WI38 (cell line): ENCODE measurements at regions not wholly inside any gene's neighbourhood (a gene's known extent, or its start where the extent isn't known, plus 50 kb on each side); places are given as distances from the start of the nearest gene placed in this dataset.
A peak's percentile ranks its signal among the peaks of the same experiment; 100 is the strongest.

Experiments
- H3K4me3 ChIP-seq: 2 replicates; pipeline ENCODE4 v1.5.1; 2011; ENCODE audit warnings: low read depth, mild to moderate bottlenecking, control low read depth, low read length
- TF ChIP-seq, protein P1 (sequence below): IDR thresholded peaks from 2 replicates; pipeline ENCODE4 v1.5.1; 2012; ENCODE audit warnings: low read depth, mild to moderate bottlenecking, control low read depth, low read length

DNA sequence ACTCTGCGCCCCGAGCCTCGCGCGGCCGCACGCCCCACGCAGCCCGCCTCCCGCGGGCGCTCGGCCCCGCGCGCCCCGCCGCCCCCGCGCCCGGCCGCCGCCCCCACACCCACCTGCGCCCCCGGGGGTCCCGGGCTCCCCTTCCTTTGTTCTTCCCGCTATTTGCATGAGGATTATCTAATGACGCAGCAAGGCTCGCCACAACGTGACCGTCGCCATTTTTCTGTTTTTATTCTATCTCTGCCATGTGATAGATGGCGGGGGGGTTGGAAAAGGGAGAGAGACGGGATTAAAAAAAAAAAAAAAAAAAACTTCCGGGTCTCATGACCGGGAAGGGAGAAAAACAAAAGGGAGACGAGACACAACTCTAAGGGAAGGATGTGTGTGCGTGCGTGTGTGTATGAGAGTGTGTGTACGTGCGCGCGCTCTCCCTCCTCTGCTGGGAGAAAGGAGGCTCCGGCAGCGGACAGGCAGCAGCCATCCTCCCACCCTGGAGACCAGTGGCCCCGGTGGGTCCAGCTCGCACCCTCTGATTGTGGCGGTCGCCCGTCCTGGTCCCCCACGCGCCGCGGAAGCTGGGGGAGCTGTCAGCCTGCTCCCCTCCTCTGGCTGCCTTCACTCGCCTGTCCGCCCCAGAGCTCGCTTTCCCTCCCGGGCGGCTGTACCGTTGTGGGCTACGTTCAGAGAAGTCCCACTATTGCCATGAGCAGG is 80.4 kb upstream of the AK4 start:
- TF ChIP-seq, protein P1, sequence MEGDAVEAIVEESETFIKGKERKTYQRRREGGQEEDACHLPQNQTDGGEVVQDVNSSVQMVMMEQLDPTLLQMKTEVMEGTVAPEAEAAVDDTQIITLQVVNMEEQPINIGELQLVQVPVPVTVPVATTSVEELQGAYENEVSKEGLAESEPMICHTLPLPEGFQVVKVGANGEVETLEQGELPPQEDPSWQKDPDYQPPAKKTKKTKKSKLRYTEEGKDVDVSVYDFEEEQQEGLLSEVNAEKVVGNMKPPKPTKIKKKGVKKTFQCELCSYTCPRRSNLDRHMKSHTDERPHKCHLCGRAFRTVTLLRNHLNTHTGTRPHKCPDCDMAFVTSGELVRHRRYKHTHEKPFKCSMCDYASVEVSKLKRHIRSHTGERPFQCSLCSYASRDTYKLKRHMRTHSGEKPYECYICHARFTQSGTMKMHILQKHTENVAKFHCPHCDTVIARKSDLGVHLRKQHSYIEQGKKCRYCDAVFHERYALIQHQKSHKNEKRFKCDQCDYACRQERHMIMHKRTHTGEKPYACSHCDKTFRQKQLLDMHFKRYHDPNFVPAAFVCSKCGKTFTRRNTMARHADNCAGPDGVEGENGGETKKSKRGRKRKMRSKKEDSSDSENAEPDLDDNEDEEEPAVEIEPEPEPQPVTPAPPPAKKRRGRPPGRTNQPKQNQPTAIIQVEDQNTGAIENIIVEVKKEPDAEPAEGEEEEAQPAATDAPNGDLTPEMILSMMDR = no peak
- peak overlapping the region; percentile 59 for H3K4me3 ChIP-seq

DNA sequence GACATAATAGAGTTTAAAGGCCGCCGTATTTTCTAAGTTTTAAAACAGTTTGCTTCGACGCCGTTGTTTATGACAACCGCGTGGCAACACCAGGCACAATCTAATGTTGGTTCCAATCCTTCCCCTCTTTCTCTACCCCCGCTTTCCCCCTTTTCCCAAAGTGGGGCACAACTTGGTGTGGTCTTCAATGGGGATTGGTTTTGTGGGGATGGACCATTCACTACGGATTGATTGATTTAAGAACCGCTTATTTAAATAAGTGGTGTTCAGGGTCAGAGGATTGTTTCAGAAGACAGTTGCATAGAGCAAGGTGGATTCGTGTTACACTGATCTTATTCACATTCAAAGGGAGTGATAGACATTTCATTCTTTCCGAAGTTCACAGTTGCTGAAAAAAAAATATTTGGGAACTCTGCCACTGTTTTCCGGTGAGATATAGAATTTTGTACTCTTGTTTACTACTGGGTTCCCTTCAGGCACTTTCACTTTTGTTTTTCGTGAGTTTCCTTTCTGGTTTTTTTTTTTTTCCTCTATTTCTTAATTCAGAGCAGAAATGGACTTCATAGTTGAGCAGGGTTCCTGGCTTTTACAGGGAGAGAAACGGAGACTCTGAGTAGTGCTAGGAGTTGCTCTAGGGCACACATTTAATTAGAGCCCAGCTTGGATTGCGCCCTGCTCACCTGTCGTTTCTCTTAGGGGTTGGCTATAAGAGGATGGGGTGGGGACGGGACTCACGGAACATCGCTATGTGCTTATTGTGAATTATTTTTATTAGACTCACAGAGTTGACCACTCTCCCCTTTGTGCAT is 79.6 kb upstream of the AK4 start:
- TF ChIP-seq, protein P1 = no peak
- H3K4me3 ChIP-seq = peak overlapping the region; percentile 59

DNA sequence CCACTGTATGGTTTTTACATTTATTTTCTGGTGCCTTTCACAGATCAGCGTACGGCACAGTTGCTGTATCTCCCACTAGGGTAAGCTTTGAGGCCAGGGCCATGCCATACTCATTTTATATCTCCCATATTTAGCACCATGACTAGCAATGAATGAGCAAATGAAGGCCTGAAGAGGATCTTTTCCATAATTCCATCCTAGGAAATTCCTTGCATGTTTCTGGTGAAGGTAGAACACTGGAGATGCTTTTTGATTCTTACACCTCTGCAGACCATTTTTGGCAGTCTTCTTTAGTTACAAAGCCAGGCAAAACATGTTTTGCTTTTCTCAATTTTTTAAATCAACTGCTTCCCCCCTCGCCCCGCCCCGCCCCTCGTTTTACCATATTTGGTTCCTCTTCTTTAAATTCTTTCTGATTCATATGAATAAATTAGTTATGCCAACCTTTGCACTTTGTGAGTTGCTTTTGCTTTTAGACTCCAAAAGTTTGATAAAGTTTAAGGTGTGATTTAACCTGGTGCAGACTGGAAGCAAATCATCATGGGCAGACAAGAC is 78.9 kb upstream of the AK4 start:
- H3K4me3 ChIP-seq = peak overlapping the region; percentile 59
- TF ChIP-seq, protein P1 = no peak

DNA sequence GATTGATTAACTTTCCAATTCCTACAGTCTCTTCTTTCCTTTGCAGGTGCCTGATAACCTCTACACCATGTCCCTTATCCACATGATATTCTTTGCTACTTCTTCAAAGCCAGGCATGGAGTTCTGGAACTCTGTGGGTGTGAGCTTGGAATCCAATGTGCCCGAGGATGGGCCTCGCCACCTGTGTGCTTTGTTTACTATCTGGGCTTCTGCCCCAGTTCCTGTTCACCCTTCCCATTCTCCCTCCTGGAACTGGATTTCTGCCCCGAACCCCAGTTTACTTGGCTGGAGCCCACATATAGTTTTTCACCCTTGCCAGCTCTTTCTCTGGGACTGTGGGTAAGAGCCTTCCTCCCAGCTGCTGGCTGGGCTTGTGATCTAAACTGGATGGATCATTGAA is 75.2 kb upstream of the AK4 start:
- H3K4me3 ChIP-seq = no peak overlapping the region
- TF ChIP-seq, protein P1 = no peak

DNA sequence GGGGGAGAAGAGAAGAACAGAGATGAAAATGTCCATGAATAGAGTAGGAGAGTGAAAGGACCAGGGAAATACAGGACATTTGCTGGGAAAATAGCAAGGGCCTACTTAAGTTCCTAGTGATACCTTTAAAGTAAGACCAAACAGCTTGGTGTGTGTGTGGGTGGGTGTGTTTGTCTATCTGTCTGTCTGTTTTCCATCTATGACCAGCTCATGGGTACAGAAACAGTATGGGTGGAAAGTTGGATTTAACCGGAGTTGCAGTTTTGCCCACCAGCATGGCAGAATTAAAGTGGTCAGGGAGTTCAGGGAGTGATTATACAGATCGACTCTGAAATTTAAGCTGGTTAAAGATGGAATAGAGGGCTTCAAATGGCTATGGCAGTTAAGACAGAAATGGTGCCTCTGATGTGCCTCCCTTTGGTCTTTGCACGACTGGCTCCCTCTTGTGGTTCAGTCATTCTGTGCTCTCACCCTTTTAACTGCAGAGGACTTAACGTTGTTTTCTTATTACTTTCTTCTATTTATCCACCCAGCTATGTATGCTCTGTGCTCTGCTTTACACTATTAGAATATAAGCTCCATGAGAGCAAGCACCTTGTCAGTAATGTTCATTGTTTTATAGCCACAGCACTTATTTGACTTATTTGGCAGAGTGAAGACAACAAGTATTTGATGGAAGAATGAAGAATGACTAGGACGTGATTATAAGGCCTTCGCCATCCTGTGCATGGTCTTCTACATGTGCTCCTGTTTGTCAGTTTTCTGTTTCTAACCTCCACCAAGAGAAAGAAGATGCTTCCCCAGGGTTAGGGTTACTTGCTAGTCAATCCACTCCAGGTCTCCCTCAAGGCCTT is 72.7 kb upstream of the AK4 start:
- no peak overlapping the region for H3K4me3 ChIP-seq
- TF ChIP-seq, protein P1 = peak; percentile 58

DNA sequence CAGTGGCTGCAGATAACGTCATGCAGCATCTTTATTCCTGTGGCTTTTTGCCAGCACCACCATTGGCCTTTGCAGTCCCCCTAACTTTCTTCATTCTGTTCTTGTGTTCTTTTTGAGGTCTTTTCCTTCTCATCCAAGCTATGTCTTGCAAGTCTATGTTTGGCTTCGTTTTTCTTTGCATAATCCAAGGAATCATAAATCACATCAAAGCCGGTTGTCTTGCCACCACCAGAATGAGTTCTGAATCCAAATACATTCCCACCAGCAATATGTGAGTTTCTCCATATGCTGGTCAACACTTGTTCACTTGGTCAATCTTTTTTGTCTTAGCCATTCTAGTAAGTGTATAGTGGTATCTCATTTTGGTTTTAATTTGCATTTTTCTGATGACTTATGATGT is 70.6 kb upstream of the AK4 start:
- no peak overlapping the region for H3K4me3 ChIP-seq

More for the DNA sequence above, 70.6 kb upstream of the AK4 start:
- TF ChIP-seq, protein P1 = no peak
